ENCODE measurements at regions not wholly inside any gene's neighbourhood (a gene's known extent, or its start where the extent isn't known, plus 50 kb on each side); places are given as distances from the start of the nearest gene placed in this dataset.

DNA sequence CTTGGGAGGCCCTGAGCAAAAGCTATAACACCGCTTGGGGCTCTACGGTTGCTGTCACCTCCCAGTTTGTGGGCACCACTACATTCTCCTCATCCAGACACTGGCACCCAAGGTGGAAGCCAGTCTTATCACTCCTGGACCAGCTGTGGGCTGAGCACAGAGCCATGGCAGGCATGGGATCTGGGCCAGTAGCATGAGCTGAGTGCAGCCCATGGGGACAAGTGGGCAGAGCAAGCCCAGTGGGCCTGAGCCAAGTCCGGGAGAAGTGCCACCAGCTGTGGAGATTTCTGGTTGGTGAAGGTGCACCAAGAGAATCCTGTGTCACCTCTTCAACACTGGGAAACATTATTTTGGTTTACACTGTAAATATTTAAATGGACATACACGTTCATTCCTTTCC, 1013.0 kb downstream of the TECRL start:
- TF ChIP-seq, protein P1, sequence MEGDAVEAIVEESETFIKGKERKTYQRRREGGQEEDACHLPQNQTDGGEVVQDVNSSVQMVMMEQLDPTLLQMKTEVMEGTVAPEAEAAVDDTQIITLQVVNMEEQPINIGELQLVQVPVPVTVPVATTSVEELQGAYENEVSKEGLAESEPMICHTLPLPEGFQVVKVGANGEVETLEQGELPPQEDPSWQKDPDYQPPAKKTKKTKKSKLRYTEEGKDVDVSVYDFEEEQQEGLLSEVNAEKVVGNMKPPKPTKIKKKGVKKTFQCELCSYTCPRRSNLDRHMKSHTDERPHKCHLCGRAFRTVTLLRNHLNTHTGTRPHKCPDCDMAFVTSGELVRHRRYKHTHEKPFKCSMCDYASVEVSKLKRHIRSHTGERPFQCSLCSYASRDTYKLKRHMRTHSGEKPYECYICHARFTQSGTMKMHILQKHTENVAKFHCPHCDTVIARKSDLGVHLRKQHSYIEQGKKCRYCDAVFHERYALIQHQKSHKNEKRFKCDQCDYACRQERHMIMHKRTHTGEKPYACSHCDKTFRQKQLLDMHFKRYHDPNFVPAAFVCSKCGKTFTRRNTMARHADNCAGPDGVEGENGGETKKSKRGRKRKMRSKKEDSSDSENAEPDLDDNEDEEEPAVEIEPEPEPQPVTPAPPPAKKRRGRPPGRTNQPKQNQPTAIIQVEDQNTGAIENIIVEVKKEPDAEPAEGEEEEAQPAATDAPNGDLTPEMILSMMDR (IDR thresholded peaks at IDR 0.05; ENCODE audit: borderline replicate concordance, extremely low read depth, insufficient read depth), result no peak

DNA sequence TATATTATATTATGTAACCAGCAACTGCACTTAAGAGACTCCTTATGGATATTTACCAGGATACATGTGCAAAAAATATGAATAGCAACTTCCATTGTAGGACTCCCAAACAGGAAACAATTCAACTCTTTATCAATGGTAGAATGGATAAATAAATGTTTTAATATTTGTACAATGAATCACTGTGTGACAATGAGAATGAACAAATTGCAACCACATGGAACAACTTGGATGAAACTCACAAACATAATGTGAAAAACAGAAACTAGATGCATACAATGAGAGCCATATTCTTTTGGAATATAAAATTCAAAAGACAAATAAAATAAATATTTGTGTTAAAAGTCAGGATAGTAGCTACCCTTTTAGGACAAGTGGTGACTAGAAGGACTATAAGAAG, 1015.7 kb downstream of the TECRL start:
- H3K36me3 ChIP-seq (ENCODE audit: control insufficient read depth in 2 of 3, insufficient read depth in 3 of 3, low read length in 3 of 3), result no peaks in the 10 kb centered on the region
- H3K27ac ChIP-seq (ENCODE audit: low read depth in 2 of 2, low read length in 2 of 2), result no peak overlapping the region
- TF ChIP-seq, protein P1 (IDR thresholded peaks at IDR 0.05; ENCODE audit: borderline replicate concordance, extremely low read depth, insufficient read depth), result no peak
- DNase-seq, result no peak
- no peaks in the 10 kb centered on the region for H3K4me1 ChIP-seq (ENCODE audit: control insufficient read depth in 2 of 3, insufficient read depth in 2 of 3, low read depth in 1 of 3, low read length in 3 of 3)
- H3K27me3 ChIP-seq (ENCODE audit: control insufficient read depth, insufficient read depth, low read length), result no peaks in the 10 kb centered on the region
- no peak overlapping the region for H3K9ac ChIP-seq (ENCODE audit: low read length in 3 of 3)
- intact Hi-C loops (cut with DNase I), result no loop called here
- H3K9me3 ChIP-seq (ENCODE audit: control insufficient read depth in 2 of 3, insufficient read depth in 1 of 3, low read length in 3 of 3), result peaks cover 0 to 4% (median 0%) of the 10 kb centered on the region in 3 donors
- no peak for FAIRE-seq
- H3K4me3 ChIP-seq (ENCODE audit: low read length in 3 of 3), result no peak overlapping the region

More for the DNA sequence above, 1013.0 kb downstream of the TECRL start:
- H3K27me3 ChIP-seq (ENCODE audit: control insufficient read depth, insufficient read depth, low read length), result no peaks in the 10 kb centered on the region
- DNase-seq, result peak in 1 of 5 donors; percentile 27
- FAIRE-seq, result no peak
- intact Hi-C loops (cut with DNase I), result no loop called here
- peaks cover 0 to 4% (median 0%) of the 10 kb centered on the region in 3 donors for H3K9me3 ChIP-seq (ENCODE audit: control insufficient read depth in 2 of 3, insufficient read depth in 1 of 3, low read length in 3 of 3)
- no peak overlapping the region for H3K9ac ChIP-seq (ENCODE audit: low read length in 3 of 3)
- H3K36me3 ChIP-seq (ENCODE audit: control insufficient read depth in 2 of 3, insufficient read depth in 3 of 3, low read length in 3 of 3), result no peaks in the 10 kb centered on the region
- H3K4me3 ChIP-seq (ENCODE audit: low read length in 3 of 3), result no peak overlapping the region
- H3K4me1 ChIP-seq (ENCODE audit: control insufficient read depth in 2 of 3, insufficient read depth in 2 of 3, low read depth in 1 of 3, low read length in 3 of 3), result no peaks in the 10 kb centered on the region
- H3K27ac ChIP-seq (ENCODE audit: low read depth in 2 of 2, low read length in 2 of 2), result no peak overlapping the region

DNA sequence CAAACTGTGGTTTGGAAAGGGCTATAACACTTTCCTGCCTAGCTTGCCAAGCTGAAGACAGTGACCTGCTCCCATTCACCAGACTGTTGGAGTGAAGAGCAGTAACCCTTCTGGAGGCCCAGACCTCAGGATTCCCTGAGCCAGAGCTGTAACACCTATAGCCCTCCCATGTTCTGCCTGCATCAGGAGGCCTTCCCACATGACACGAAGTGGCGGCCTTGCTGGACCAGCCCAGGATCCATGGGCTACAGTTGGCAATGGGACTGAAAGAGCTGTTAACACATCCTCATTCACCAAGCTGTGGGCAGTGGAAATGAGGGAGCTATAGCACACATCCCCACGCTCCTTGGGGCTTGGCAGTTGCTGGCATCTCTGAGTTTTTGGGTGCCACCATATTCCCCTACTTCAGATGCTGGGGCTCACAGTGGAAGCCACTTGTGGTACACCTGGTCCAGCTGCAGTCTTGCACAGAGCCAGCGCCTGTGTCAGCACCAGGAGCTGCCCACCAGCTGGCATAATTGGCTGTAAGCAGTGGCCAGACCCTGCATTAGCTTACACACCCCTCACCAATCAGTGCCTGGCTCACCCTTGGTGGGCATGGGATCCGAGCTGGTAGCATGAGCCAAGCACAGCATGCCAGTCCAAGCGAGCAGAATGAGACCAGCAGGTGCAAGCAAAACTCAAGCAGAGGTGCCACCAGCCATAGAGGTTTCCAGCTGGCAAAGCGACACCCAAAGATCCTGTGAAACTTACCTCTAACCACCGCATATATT, 1029.3 kb downstream of the TECRL start:
- peak in 1 of 5 donors; percentile 51 for DNase-seq
- Histone ChIP-seq H3K4me1 (ENCODE audit: control insufficient read depth in 2 of 3, insufficient read depth in 2 of 3, low read depth in 1 of 3, low read length in 3 of 3) (no peaks in the 10 kb centered on the region), H3K9ac (ENCODE audit: low read length in 3 of 3) (no peak overlapping the region), H3K9me3 (ENCODE audit: control insufficient read depth in 2 of 3, insufficient read depth in 1 of 3, low read length in 3 of 3) (no peaks in the 10 kb centered on the region), H3K27ac (ENCODE audit: low read depth in 2 of 2, low read length in 2 of 2) (no peak overlapping the region), H3K27me3 (ENCODE audit: control insufficient read depth, insufficient read depth, low read length) (no peaks in the 10 kb centered on the region), H3K36me3 (ENCODE audit: control insufficient read depth in 2 of 3, insufficient read depth in 3 of 3, low read length in 3 of 3) (no peaks in the 10 kb centered on the region), H3K4me3 (ENCODE audit: low read length in 3 of 3) (no peak overlapping the region)
- TF ChIP-seq, protein P1 (IDR thresholded peaks at IDR 0.05; ENCODE audit: borderline replicate concordance, extremely low read depth, insufficient read depth), result no peak
- no peak for FAIRE-seq
- intact Hi-C loops (cut with DNase I), result no loop called here
